ENCODE measurements at regions not wholly inside any gene's neighbourhood (a gene's known extent, or its start where the extent isn't known, plus 50 kb on each side); places are given as distances from the start of the nearest gene placed in this dataset.
"Not testable (repeated sequence)": the region's sequence is repeated elsewhere in the genome, so short reads cannot be mapped to it uniquely, and the experiment has no call there.

GRCh38 chr4:9702696-9703095, 78.7 kb upstream of the DRD5 start:
- H3K4ac ChIP-seq (replicated peaks; ENCODE audit: insufficient read length, low read depth, low read length); DNase-seq (ENCODE audit: low read depth in 1 of 2, low spot score in 2 of 2); H3K18ac ChIP-seq (ENCODE audit: extremely low read depth, low read length); H3K4me3 ChIP-seq (ENCODE audit: extremely low read depth in 1 of 4, insufficient read depth in 2 of 4, low read depth in 3 of 4, low read length in 4 of 4); H3K4me2 ChIP-seq (ENCODE audit: insufficient read depth in 1 of 2, low read depth in 2 of 2, low read length in 2 of 2); H3K27ac ChIP-seq (ENCODE audit: low read depth, low read length); H3K23ac ChIP-seq (ENCODE audit: insufficient read length); H3K4me1 ChIP-seq (replicated peaks in 1 of 4; ENCODE audit: control insufficient read depth in 3 of 4, insufficient read depth in 4 of 4, low read length in 3 of 4); H2AK5ac ChIP-seq (ENCODE audit: low read depth, low read length); H2BK15ac ChIP-seq (ENCODE audit: low read length); POLR2A ChIA-PET (ENCODE audit: partially characterized antibody); H2BK20ac ChIP-seq (ENCODE audit: low read length); H3K9ac ChIP-seq (replicated peaks in 1 of 4; ENCODE audit: extremely low read depth in 1 of 4, low read depth in 3 of 4, low read length in 3 of 4); H4K8ac ChIP-seq (ENCODE audit: extremely low read depth, insufficient read depth, low read length); H3K9me3 ChIP-seq (ENCODE audit: insufficient read depth in 2 of 2, low read depth in 1 of 2, low read length in 1 of 2); H2AFZ ChIP-seq (ENCODE audit: low read length); FAIRE-seq; H2BK120ac ChIP-seq (replicated peaks; ENCODE audit: low read depth, low read length); H3K79me1 ChIP-seq (ENCODE audit: low read depth, low read length); H2BK12ac ChIP-seq (ENCODE audit: low read depth, low read length); H3K79me2 ChIP-seq (ENCODE audit: control insufficient read depth in 1 of 2, insufficient read depth in 2 of 2, low read length in 2 of 2); H3K14ac ChIP-seq (ENCODE audit: insufficient read length); H4K20me1 ChIP-seq (replicated peaks in 1 of 2; ENCODE audit: control insufficient read depth in 1 of 2, insufficient read depth in 2 of 2, low read length in 2 of 2); H4K5ac ChIP-seq (ENCODE audit: insufficient read length, low read depth, low read length); H4K91ac ChIP-seq (replicated peaks; ENCODE audit: insufficient read length, low read length); H3K36me3 ChIP-seq (ENCODE audit: control insufficient read depth in 2 of 4, insufficient read depth in 4 of 4, low read length in 3 of 4); H3K27me3 ChIP-seq (replicated peaks in 1 of 4; ENCODE audit: control insufficient read depth in 3 of 4, extremely low read depth in 1 of 4, insufficient read depth in 3 of 4, low read length in 3 of 4); H3K56ac ChIP-seq (replicated peaks; ENCODE audit: insufficient read length, low read depth, low read length); H3K23me2 ChIP-seq (ENCODE audit: low read depth, low read length); H2BK5ac ChIP-seq (ENCODE audit: low read depth, low read length): not testable (repeated sequence)
- CTCF ChIA-PET (ENCODE audit: partially characterized antibody): interaction anchor here (0.7 to 6.8 kb wide), 14 partner anchors 12 to 800 kb away, joined by 3 to 86 read pairs (median 3); no protein-coding TSS in a partner anchor
- 100% methylated on average over 7 of the region's 9 CpGs; no CpG with 5 or more reads in 1 of the 2 experiments for WGBS, 2 experiments (ENCODE audit: extremely low coverage in 1 of 2, insufficient coverage in 1 of 2, insufficient read length in 1 of 2, insufficient replicate concordance in 2 of 2, low coverage in 1 of 2, low lambda C conversion rate in 2 of 2, missing lambda C conversion rate in 1 of 2)

Measured in H1 (cell line).